Vagina (tissue), 2 donors: ENCODE measurements at regions not wholly inside any gene's neighbourhood (a gene's known extent, or its start where the extent isn't known, plus 50 kb on each side); places are given as distances from the start of the nearest gene placed in this dataset.

Experiments used
- POLR2A ChIP-seq, 2 donors: fragments of 450-650 bp; IDR thresholded peaks; one replicate each; pipeline ENCODE4 v1.6.1; 2017; ENCODE audit warnings: antibody characterized with exemption in 2 of 2, mild to moderate bottlenecking in 2 of 2, moderate library complexity in 2 of 2
- POLR2AphosphoS5 ChIP-seq, 2 donors: sonication (generic); formaldehyde crosslinking; IDR thresholded peaks; one replicate each; pipeline ENCODE4 v1.9.0; 2017; ENCODE audit warnings: antibody characterized with exemption in 2 of 2, mild to moderate bottlenecking in 2 of 2, low read depth in 1 of 2; ENCODE audit not compliant: insufficient read depth in 1 of 2
- TF ChIP-seq, protein P1 (sequence below), 3 experiments: fragments of 450-650 bp in 2 of 3; fragments of 200-600 bp in 1 of 3; sonication (generic) in 1 of 3; IDR thresholded peaks; one replicate each; pipeline ENCODE4 v1.5.1; 2017 to 2019; ENCODE audit warnings: antibody characterized with exemption in 3 of 3, mild to moderate bottlenecking in 2 of 3, moderate library complexity in 2 of 3

GRCh38 chr7:98762620-98763019, 107.2 kb downstream of the TMEM130 start:
- TF ChIP-seq, protein P1, sequence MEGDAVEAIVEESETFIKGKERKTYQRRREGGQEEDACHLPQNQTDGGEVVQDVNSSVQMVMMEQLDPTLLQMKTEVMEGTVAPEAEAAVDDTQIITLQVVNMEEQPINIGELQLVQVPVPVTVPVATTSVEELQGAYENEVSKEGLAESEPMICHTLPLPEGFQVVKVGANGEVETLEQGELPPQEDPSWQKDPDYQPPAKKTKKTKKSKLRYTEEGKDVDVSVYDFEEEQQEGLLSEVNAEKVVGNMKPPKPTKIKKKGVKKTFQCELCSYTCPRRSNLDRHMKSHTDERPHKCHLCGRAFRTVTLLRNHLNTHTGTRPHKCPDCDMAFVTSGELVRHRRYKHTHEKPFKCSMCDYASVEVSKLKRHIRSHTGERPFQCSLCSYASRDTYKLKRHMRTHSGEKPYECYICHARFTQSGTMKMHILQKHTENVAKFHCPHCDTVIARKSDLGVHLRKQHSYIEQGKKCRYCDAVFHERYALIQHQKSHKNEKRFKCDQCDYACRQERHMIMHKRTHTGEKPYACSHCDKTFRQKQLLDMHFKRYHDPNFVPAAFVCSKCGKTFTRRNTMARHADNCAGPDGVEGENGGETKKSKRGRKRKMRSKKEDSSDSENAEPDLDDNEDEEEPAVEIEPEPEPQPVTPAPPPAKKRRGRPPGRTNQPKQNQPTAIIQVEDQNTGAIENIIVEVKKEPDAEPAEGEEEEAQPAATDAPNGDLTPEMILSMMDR (IDR thresholded peaks at IDR 0.05): no peak
- no peak for TF ChIP-seq POLR2AphosphoS5 (IDR thresholded peaks at IDR 0.05; ENCODE audit: insufficient read depth in 1 of 2, low read depth in 1 of 2)
- TF ChIP-seq POLR2A (IDR thresholded peaks at IDR 0.05): no peak
